Nephron progenitor cell (in vitro differentiated cells): ENCODE measurements at regions not wholly inside any gene's neighbourhood (a gene's known extent, or its start where the extent isn't known, plus 50 kb on each side); places are given as distances from the start of the nearest gene placed in this dataset.
"Not testable (repeated sequence)": the region's sequence is repeated elsewhere in the genome, so short reads cannot be mapped to it uniquely, and the experiment has no call there.

Experiments used
- DNase-seq: peaks from one replicate; pipeline ENCODE4 v3.0.0; 2021
- H3K27ac Mint-ChIP-seq: 2 replicates; pipeline ENCODE4 v1.8.0; 2021; ENCODE audit warnings: mild to moderate bottlenecking, moderate library complexity, mixed read lengths
- H3K27me3 Mint-ChIP-seq: 2 replicates; pipeline ENCODE4 v1.8.0; 2021; ENCODE audit warnings: mild to moderate bottlenecking, low read depth, mixed read lengths; ENCODE audit not compliant: poor library complexity
- H3K36me3 Mint-ChIP-seq: 2 replicates; pipeline ENCODE4 v1.8.0; 2021; ENCODE audit warnings: low read depth, mixed read lengths
- H3K4me1 Mint-ChIP-seq: 2 replicates; pipeline ENCODE4 v1.8.0; 2021; ENCODE audit warnings: mixed read lengths
- H3K4me3 Mint-ChIP-seq: 2 replicates; pipeline ENCODE4 v1.8.0; 2021; ENCODE audit warnings: mild to moderate bottlenecking, moderate library complexity, mixed read lengths
- H3K9me3 Mint-ChIP-seq: 2 replicates; pipeline ENCODE4 v1.8.0; 2021; ENCODE audit warnings: mild to moderate bottlenecking, moderate library complexity, mixed read lengths
- TF ChIP-seq, protein P1 (sequence below): fragments of 200-600 bp; sonication (generic); IDR thresholded peaks from 2 replicates; pipeline ENCODE4 v1.5.0; 2021; ENCODE audit warnings: antibody characterized with exemption

DNA sequence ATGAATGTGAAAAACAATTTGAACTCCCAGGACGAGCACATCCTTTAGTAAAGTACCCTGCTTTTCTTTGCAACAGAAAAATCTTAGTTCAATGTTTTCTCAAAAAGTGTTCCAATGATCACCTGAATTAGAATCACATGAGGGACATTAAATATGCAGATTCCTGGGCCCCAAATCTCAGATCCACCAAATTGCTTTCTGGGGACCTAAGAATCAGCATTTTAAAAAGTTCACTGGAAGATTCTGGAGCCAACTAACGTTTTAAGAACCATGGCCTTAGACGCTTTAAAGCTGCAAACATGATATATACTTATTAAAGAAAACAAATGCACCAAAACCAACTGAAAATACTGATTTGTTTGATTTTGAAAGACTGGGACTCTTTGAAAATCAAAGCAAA is 143.4 kb upstream of the TMEM168 start:
- TF ChIP-seq, protein P1, sequence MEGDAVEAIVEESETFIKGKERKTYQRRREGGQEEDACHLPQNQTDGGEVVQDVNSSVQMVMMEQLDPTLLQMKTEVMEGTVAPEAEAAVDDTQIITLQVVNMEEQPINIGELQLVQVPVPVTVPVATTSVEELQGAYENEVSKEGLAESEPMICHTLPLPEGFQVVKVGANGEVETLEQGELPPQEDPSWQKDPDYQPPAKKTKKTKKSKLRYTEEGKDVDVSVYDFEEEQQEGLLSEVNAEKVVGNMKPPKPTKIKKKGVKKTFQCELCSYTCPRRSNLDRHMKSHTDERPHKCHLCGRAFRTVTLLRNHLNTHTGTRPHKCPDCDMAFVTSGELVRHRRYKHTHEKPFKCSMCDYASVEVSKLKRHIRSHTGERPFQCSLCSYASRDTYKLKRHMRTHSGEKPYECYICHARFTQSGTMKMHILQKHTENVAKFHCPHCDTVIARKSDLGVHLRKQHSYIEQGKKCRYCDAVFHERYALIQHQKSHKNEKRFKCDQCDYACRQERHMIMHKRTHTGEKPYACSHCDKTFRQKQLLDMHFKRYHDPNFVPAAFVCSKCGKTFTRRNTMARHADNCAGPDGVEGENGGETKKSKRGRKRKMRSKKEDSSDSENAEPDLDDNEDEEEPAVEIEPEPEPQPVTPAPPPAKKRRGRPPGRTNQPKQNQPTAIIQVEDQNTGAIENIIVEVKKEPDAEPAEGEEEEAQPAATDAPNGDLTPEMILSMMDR: no peak
- no peak overlapping the region for H3K27ac Mint-ChIP-seq

DNA sequence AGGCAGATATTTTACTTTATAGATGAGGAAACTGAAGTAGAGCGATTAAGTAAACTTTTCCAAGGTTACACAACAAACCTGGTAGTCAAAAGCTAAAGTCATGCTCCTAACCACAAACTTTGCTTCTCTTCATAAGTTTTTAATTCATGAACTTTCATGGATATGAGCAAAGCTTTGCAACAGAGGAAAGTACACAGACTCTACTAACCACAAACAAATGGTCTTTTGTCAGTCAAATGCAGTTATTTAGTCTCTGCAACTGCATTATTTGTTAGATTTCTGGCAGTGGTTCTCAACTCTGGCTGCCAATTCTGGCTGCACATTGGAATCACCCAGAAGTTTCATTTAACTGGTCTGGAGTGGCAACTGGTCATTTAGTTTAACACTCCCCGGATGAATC is 140.6 kb upstream of the TMEM168 start:
- Mint-ChIP-seq H3K9me3 (no peaks in the 10 kb centered on the region), H3K27me3 (no peaks in the 10 kb centered on the region), H3K4me1 (peaks cover 6% of the 10 kb centered on the region), H3K27ac (no peak overlapping the region), H3K36me3 (peaks cover 44% of the 10 kb centered on the region), H3K4me3 (no peak overlapping the region)
- no peak for DNase-seq
- TF ChIP-seq, protein P1: no peak

More for the DNA sequence above, 143.4 kb upstream of the TMEM168 start:
- Mint-ChIP-seq H3K4me3 (no peak overlapping the region), H3K9me3 (no peaks in the 10 kb centered on the region), H3K4me1 (peaks cover 32% of the 10 kb centered on the region), H3K27me3 (no peaks in the 10 kb centered on the region), H3K36me3 (peaks cover 44% of the 10 kb centered on the region)
- no peak for DNase-seq

DNA sequence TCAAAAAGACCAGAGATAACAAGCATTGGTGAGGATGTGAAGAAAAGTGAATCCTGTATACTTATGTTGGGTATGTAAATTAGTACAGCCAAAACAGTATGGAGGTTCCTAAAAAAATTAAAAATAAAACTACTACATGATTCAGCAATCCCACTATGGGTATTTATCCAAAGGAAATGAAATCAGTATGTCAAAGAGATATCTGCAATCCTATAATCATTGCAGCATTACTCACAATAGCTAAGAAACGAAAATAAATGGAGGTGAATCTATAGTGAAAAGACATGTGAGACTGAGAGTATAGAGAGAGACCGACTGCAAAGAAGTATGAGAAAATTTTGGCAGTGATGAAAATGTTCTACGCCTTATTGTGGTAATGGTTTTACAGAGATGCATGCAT is 139.2 kb upstream of the TMEM168 start:
- Mint-ChIP-seq H3K9me3 (peaks cover 4% of the 10 kb centered on the region), H3K36me3 (peaks cover 43% of the 10 kb centered on the region), H3K4me1 (no peaks in the 10 kb centered on the region), H3K27me3 (no peaks in the 10 kb centered on the region), H3K4me3 (no peak overlapping the region), H3K27ac (no peak overlapping the region)
- DNase-seq: no peak
- TF ChIP-seq, protein P1: no peak

DNA sequence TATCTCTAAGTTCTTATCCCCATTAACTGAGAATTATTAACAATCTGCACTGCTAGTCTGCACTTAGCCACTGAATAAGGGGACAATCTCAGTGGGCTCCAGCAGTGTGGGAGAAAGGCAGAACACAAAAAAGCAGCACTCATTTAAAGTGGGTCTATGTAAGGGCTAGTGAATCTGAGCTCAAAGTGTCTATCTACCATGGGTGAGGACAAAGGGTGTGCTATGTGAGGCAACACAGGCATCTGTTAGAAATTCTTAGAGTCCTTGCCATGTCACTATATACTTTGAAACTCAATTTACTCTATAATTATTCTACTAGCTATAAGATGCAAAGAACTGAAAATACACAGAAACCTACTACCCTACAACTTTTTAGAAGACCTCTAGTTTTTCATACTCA is 135.8 kb upstream of the TMEM168 start:
- no peak overlapping the region for H3K27ac Mint-ChIP-seq

DNA sequence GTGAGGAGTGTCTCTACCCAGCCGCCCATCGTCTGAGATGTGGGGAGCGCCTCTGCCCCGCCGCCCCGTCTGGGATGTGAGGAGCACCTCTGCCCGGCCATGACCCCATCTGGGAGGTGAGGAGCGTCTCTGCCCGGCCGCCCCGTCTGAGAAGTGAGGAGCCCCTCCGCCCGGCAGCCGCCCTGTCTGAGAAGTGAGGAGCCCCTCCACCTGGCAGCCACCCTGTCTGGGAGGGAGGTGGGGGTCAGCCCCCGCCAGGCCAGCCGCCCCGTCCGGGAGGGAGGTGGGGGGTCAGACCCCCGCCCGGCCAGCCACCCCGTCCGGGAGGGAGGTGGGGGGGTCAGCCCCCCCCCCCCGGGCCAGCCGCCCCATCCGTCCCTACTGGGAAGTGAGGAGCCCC is 132.4 kb upstream of the TMEM168 start:
- Mint-ChIP-seq H3K9me3 (peaks cover 34% of the 10 kb centered on the region), H3K36me3 (peaks cover 47% of the 10 kb centered on the region)
- not testable (repeated sequence) for H3K4me3 Mint-ChIP-seq, H3K4me1 Mint-ChIP-seq, H3K27me3 Mint-ChIP-seq, DNase-seq, H3K27ac Mint-ChIP-seq

More for the DNA sequence above, 135.8 kb upstream of the TMEM168 start:
- Mint-ChIP-seq H3K4me1 (no peaks in the 10 kb centered on the region), H3K9me3 (peaks cover 17% of the 10 kb centered on the region), H3K36me3 (peaks cover 44% of the 10 kb centered on the region), H3K27me3 (no peaks in the 10 kb centered on the region), H3K4me3 (no peak overlapping the region)
- DNase-seq: no peak
- TF ChIP-seq, protein P1: no peak

DNA sequence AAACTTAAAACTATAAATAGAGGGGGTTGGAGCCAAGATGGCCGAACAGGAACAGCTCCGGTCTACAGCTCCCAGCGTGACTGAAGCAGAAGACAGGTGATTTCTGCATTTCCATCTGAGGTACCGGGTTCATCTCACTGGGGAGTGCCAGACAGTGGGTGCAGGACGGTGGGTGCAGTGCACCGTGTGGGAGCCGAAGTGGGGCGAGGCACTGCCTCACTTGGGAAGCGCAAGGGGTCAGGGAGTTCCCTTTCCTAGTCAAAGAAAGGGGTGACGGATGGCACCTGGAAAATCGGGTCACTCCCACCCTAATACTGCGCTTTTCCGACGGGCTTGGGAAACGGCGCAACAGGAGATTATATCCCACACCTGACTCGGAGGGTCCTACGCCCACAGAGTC is 126.2 kb upstream of the TMEM168 start:
- DNase-seq, H3K4me1 Mint-ChIP-seq, H3K27me3 Mint-ChIP-seq, H3K27ac Mint-ChIP-seq, H3K4me3 Mint-ChIP-seq: not testable (repeated sequence)
- Mint-ChIP-seq H3K9me3 (peaks cover 42% of the 10 kb centered on the region), H3K36me3 (peaks cover 74% of the 10 kb centered on the region)

DNA sequence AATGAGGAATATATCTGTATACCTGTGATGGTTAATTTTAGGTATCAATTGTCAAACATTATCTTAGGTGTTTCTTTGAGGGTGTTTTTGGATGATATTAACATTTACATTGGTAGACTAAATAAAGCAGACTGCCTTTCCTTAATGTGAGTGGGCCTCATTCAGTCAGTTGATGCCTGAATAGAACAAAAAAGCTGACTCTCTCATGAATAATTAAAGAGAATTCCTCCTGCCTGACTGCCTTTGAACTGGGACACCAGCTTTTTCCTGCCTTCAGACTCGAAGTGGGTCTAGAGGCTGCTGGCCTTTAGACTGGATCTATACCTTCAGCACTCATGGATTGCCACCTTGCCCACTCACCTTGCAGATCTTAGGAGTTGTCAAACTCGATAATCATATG is 117.9 kb upstream of the TMEM168 start:
- no peak overlapping the region for H3K4me3 Mint-ChIP-seq
- peaks cover 98% of the 10 kb centered on the region for H3K36me3 Mint-ChIP-seq
- H3K27me3 Mint-ChIP-seq: no peaks in the 10 kb centered on the region
- H3K4me1 Mint-ChIP-seq: no peaks in the 10 kb centered on the region
- H3K9me3 Mint-ChIP-seq: peaks cover 66% of the 10 kb centered on the region
- no peak overlapping the region for H3K27ac Mint-ChIP-seq
- TF ChIP-seq, protein P1: no peak
- DNase-seq: no peak
